Nephron progenitor cell (in vitro differentiated cells): ENCODE measurements at regions not wholly inside any gene's neighbourhood (a gene's known extent, or its start where the extent isn't known, plus 50 kb on each side); places are given as distances from the start of the nearest gene placed in this dataset.

Experiments
- DNase-seq: peaks from one replicate; pipeline ENCODE4 v3.0.0; 2021
- H3K27ac Mint-ChIP-seq: 2 replicates; pipeline ENCODE4 v1.8.0; 2021; ENCODE audit warnings: mild to moderate bottlenecking, moderate library complexity, mixed read lengths
- H3K27me3 Mint-ChIP-seq: 2 replicates; pipeline ENCODE4 v1.8.0; 2021; ENCODE audit warnings: mild to moderate bottlenecking, low read depth, mixed read lengths; ENCODE audit not compliant: poor library complexity
- H3K36me3 Mint-ChIP-seq: 2 replicates; pipeline ENCODE4 v1.8.0; 2021; ENCODE audit warnings: low read depth, mixed read lengths
- H3K4me1 Mint-ChIP-seq: 2 replicates; pipeline ENCODE4 v1.8.0; 2021; ENCODE audit warnings: mixed read lengths
- H3K4me3 Mint-ChIP-seq: 2 replicates; pipeline ENCODE4 v1.8.0; 2021; ENCODE audit warnings: mild to moderate bottlenecking, moderate library complexity, mixed read lengths
- H3K9me3 Mint-ChIP-seq: 2 replicates; pipeline ENCODE4 v1.8.0; 2021; ENCODE audit warnings: mild to moderate bottlenecking, moderate library complexity, mixed read lengths
- TF ChIP-seq, protein P1 (sequence below): fragments of 200-600 bp; sonication (generic); IDR thresholded peaks from 2 replicates; pipeline ENCODE4 v1.5.0; 2021; ENCODE audit warnings: antibody characterized with exemption

DNA sequence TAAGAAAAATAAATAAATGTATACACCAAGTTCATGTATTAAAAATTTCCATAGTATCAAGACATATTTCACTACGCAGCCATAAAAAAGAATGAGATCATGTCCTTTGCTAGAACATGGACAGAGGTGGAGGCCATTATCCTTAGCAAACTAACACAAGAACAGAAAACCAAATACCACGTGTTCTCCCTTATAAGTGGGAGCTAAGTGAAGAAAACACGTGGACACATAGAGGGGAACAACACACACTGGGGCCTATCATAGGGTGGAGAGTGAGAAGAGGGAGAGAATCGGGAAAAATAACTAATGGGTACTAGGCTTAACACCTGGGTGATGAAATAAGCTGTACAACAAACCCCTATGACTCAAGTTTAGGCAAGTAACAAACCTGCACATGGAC lies 552.4 kb upstream of the PBX1 start:
- H3K27ac Mint-ChIP-seq, result no peak overlapping the region
- no peaks in the 10 kb centered on the region for H3K27me3 Mint-ChIP-seq
- no peaks in the 10 kb centered on the region for H3K4me1 Mint-ChIP-seq
- no peak for DNase-seq
- no peak overlapping the region for H3K4me3 Mint-ChIP-seq
- H3K36me3 Mint-ChIP-seq, result peaks cover 7% of the 10 kb centered on the region
- TF ChIP-seq, protein P1, sequence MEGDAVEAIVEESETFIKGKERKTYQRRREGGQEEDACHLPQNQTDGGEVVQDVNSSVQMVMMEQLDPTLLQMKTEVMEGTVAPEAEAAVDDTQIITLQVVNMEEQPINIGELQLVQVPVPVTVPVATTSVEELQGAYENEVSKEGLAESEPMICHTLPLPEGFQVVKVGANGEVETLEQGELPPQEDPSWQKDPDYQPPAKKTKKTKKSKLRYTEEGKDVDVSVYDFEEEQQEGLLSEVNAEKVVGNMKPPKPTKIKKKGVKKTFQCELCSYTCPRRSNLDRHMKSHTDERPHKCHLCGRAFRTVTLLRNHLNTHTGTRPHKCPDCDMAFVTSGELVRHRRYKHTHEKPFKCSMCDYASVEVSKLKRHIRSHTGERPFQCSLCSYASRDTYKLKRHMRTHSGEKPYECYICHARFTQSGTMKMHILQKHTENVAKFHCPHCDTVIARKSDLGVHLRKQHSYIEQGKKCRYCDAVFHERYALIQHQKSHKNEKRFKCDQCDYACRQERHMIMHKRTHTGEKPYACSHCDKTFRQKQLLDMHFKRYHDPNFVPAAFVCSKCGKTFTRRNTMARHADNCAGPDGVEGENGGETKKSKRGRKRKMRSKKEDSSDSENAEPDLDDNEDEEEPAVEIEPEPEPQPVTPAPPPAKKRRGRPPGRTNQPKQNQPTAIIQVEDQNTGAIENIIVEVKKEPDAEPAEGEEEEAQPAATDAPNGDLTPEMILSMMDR, result no peak
- peaks cover 32% of the 10 kb centered on the region for H3K9me3 Mint-ChIP-seq

- no peak for DNase-seq
- peaks cover 36% of the 10 kb centered on the region for H3K9me3 Mint-ChIP-seq
These were observed 541.7 kb upstream of the PBX1 start for GRCh38 chr1:164017239-164017638.

GRCh38 chr1:164020391-164020790 lies 538.6 kb upstream of the PBX1 start:
- H3K27ac Mint-ChIP-seq, result no peak overlapping the region
- H3K4me1 Mint-ChIP-seq, result no peaks in the 10 kb centered on the region
- peaks cover 3% of the 10 kb centered on the region for H3K27me3 Mint-ChIP-seq
- no peak for DNase-seq
- H3K4me3 Mint-ChIP-seq, result no peak overlapping the region
- peaks cover 7% of the 10 kb centered on the region for H3K36me3 Mint-ChIP-seq
- peaks cover 28% of the 10 kb centered on the region for H3K9me3 Mint-ChIP-seq
- TF ChIP-seq, protein P1, result no peak

More at GRCh38 chr1:164017239-164017638, 541.7 kb upstream of the PBX1 start:
- Mint-ChIP-seq H3K27ac (no peak overlapping the region), H3K4me3 (no peak overlapping the region), H3K4me1 (no peaks in the 10 kb centered on the region), H3K36me3 (peaks cover 7% of the 10 kb centered on the region), H3K27me3 (peaks cover 3% of the 10 kb centered on the region)
- TF ChIP-seq, protein P1, result no peak

DNA sequence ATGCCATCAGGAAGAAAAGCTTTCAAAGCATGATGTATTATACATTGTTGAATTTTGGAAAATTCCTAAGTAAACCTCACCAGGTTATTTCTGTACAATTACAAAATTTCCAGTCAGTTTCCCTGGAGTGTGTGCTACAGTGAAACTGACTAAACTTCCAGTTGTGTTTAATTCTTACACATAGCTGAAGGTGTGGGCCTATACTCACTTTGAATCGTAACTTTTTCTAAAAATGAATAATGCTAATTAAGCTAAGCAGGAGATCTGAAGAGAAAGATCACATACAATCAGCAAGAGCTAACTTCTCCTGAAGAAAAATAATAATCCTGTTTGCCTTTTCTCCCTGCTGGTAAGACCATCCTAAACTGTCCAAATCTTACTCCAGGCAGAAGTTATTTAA lies 537.2 kb upstream of the PBX1 start:
- no peak overlapping the region for H3K4me3 Mint-ChIP-seq
- TF ChIP-seq, protein P1, result no peak
- H3K36me3 Mint-ChIP-seq, result peaks cover 7% of the 10 kb centered on the region
- H3K4me1 Mint-ChIP-seq, result no peaks in the 10 kb centered on the region
- no peak for DNase-seq
- H3K27ac Mint-ChIP-seq, result no peak overlapping the region
- H3K27me3 Mint-ChIP-seq, result peaks cover 4% of the 10 kb centered on the region
- peaks cover 20% of the 10 kb centered on the region for H3K9me3 Mint-ChIP-seq

DNA sequence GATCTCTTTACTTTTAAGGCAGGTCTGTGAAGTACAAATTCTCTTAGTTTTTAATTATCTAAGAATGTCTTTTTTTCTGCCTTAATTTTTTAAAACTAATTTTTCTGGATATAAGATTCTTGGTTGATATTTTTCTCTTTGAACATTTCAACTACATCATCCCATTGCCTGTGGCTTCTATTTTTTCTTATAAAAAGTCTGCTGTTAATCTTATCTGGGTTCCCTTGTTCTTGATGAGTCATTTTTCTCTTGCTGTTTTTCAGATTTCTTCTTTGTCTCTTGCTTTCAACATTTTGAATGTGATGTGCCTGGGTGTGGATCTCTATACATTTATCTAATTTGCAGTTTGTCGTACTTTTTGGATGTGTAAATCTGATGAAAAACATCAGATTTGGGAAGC lies 525.2 kb upstream of the PBX1 start:
- Mint-ChIP-seq H3K27me3 (no peaks in the 10 kb centered on the region), H3K4me1 (no peaks in the 10 kb centered on the region), H3K4me3 (no peak overlapping the region), H3K9me3 (peaks cover 30% of the 10 kb centered on the region), H3K27ac (no peak overlapping the region), H3K36me3 (no peaks in the 10 kb centered on the region)
- TF ChIP-seq, protein P1, result no peak
- no peak for DNase-seq

- H3K27me3 Mint-ChIP-seq, result no peaks in the 10 kb centered on the region
- TF ChIP-seq, protein P1, result no peak
- no peaks in the 10 kb centered on the region for H3K36me3 Mint-ChIP-seq
- no peak overlapping the region for H3K4me3 Mint-ChIP-seq
- H3K27ac Mint-ChIP-seq, result no peak overlapping the region
- no peaks in the 10 kb centered on the region for H3K4me1 Mint-ChIP-seq
- no peak for DNase-seq
- no peaks in the 10 kb centered on the region for H3K9me3 Mint-ChIP-seq
These were observed 518.2 kb upstream of the PBX1 start for GRCh38 chr1:164040754-164041153.
